Panc1 (cell line): ENCODE measurements at regions not wholly inside any gene's neighbourhood (a gene's known extent, or its start where the extent isn't known, plus 50 kb on each side); places are given as distances from the start of the nearest gene placed in this dataset.

ENCODE experiments used
- POLR2AphosphoS5 ChIP-seq: IDR thresholded peaks from 2 replicates; pipeline ENCODE4 v1.6.1; 2012; ENCODE audit warnings: mild to moderate bottlenecking, low read depth, low read length, moderate library complexity
- REST ChIP-seq, 2 experiments: IDR thresholded peaks; 2 replicates each; pipeline ENCODE4 v1.6.1; 2011 to 2012; ENCODE audit warnings: low read depth in 2 of 2, control low read depth in 1 of 2, low read length in 1 of 2, mild to moderate bottlenecking in 1 of 2, moderate library complexity in 1 of 2; ENCODE audit not compliant: insufficient read depth in 1 of 2
- SIN3A ChIP-seq: IDR thresholded peaks from 2 replicates; pipeline ENCODE4 v1.6.1; 2012; ENCODE audit warnings: low read depth, mild to moderate bottlenecking, low read length, moderate library complexity, borderline replicate concordance; ENCODE audit not compliant: insufficient read depth
- TF ChIP-seq, protein P1 (sequence below): fragments of 450-650 bp; IDR thresholded peaks from 2 replicates; pipeline ENCODE4 v1.5.1; 2017; ENCODE audit warnings: mild to moderate bottlenecking

- TF ChIP-seq, protein P1, sequence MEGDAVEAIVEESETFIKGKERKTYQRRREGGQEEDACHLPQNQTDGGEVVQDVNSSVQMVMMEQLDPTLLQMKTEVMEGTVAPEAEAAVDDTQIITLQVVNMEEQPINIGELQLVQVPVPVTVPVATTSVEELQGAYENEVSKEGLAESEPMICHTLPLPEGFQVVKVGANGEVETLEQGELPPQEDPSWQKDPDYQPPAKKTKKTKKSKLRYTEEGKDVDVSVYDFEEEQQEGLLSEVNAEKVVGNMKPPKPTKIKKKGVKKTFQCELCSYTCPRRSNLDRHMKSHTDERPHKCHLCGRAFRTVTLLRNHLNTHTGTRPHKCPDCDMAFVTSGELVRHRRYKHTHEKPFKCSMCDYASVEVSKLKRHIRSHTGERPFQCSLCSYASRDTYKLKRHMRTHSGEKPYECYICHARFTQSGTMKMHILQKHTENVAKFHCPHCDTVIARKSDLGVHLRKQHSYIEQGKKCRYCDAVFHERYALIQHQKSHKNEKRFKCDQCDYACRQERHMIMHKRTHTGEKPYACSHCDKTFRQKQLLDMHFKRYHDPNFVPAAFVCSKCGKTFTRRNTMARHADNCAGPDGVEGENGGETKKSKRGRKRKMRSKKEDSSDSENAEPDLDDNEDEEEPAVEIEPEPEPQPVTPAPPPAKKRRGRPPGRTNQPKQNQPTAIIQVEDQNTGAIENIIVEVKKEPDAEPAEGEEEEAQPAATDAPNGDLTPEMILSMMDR, result no peak
- no peak for TF ChIP-seq REST (IDR thresholded peaks at IDR 0.05; ENCODE audit: insufficient read depth in 1 of 2, low read depth in 2 of 2, low read length in 1 of 2)
- no peak for TF ChIP-seq POLR2AphosphoS5
- TF ChIP-seq SIN3A, result no peak
Observed at GRCh38 chr2:234195516-234195915, 145.0 kb downstream of the SPP2 start.
